Urinary bladder (tissue), 3 donors: ENCODE measurements at regions not wholly inside any gene's neighbourhood (a gene's known extent, or its start where the extent isn't known, plus 50 kb on each side); places are given as distances from the start of the nearest gene placed in this dataset.
"Not testable (repeated sequence)": the region's sequence is repeated elsewhere in the genome, so short reads cannot be mapped to it uniquely, and the experiment has no call there.

Experiments used
- DNase-seq: peaks from one replicate; pipeline ENCODE4 v3.0.0-alpha.2; 2015; ENCODE audit errors: extremely low spot score
- H3K27ac ChIP-seq: one replicate; pipeline ENCODE4 v1.5.1; 2013; ENCODE audit warnings: low read depth, mild to moderate bottlenecking, moderate library complexity
- H3K36me3 ChIP-seq: one replicate; pipeline ENCODE4 v1.6.1; 2013; ENCODE audit warnings: mild to moderate bottlenecking, moderate library complexity; ENCODE audit not compliant: insufficient read depth
- H3K4me1 ChIP-seq: one replicate; pipeline ENCODE4 v1.6.1; 2013; ENCODE audit warnings: mild to moderate bottlenecking, moderate library complexity; ENCODE audit not compliant: insufficient read depth
- H3K4me3 ChIP-seq: one replicate; pipeline ENCODE4 v1.5.1; 2013; ENCODE audit warnings: low read depth, low read length
- WGBS: extraction: QIAGEN DNeasy Blood & Tissue Kit; methylation state at CpG from one replicate; pipeline ENCODE4 v1.1.7; 2013; 5-methylcytosine and 5-hydroxymethylcytosine counted together
- donor health status: healthy with polysubstance abuse.
- donor health status: healthy.

DNA sequence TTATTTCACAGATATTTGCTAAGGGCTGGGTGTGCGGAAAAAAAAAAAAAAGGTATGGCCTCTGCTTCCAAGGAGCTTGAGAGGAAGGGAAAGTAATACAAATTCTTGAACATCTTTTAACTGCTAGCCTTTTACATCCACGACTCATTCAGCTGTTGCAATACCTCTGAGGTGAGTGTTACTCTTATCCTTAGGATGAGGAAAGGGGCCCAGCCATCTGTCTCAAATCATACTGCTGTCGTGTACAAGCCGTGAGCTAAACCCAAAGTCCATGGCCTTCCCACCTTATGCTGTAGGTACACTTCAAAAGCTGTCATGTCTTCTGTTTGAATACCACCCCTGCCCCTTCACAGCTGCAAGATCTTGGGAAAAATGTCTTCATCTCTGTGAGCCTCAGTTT is 146.8 kb downstream of the KCNRG start:
- no peaks in the 10 kb centered on the region for H3K36me3 ChIP-seq
- H3K4me1 ChIP-seq = no peaks in the 10 kb centered on the region
- WGBS = 79% methylated on average over 4 of the region's 4 CpGs
- no peak overlapping the region for H3K4me3 ChIP-seq
- DNase-seq = no peak
- H3K27ac ChIP-seq = no peak overlapping the region

DNA sequence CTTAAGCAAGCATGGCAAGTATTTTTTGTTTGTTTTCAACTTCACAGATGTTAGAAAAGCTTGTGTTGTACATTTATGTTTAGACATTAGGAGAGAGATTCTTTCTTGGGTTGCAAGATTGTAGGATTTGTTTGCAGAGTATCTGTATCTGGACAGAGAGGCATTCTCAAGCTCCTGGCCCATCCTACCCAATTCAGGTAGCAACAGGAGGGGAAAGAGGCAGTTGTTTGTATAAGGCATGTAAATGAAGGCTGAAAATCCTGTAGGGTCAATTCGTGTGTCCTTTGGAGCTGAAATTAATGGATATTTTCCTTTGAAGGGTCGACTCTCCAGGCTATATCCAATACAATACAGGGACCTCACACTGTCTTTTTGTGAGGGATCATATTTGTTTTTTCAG is 147.3 kb downstream of the KCNRG start:
- Histone ChIP-seq H3K4me1 (no peaks in the 10 kb centered on the region), H3K36me3 (no peaks in the 10 kb centered on the region), H3K27ac (no peak overlapping the region), H3K4me3 (no peak overlapping the region)
- no peak for DNase-seq
- 55% methylated on average over 2 of the region's 2 CpGs for WGBS

DNA sequence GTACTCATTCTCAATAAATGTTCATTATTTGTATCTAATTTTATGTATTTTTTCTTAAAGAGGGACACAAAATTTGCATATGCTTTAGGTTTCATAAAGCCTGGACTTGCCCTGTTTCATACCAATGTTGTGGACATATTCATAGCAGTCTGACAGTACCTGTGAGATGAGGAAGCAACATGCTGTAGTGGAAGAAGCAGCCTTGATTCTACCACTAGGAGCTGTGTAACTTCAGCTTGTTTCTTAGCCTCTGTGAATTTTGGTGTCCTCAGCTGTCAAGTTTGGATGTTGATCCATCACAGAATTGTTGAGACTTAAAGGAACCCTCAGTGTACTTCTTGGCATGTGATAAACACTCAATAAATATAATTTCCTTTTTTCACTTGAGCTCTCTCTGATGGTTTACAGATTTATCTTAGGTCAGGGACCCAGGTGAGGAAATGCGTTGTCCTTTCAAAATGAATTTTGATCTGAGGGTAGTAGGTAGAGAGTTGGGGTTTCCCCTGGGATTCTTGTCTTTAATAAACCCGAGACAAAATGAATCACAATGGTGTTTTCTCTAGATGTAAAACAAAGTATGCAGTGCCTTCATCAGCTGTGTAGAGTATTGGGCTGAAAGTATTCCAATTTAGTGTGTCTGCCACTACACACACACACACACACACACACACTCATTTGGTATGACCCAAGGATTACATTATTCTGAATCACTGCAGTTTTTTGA is 152.1 kb downstream of the KCNRG start:
- DNase-seq = no peak
- H3K4me3 ChIP-seq = no peak overlapping the region
- WGBS = 85% methylated on average over 2 of the region's 2 CpGs
- no peaks in the 10 kb centered on the region for H3K4me1 ChIP-seq
- no peaks in the 10 kb centered on the region for H3K36me3 ChIP-seq
- no peak overlapping the region for H3K27ac ChIP-seq

GRCh38 chr13:50167967-50168366 is 152.7 kb downstream of the KCNRG start:
- Histone ChIP-seq H3K4me3 (no peak overlapping the region), H3K36me3 (no peaks in the 10 kb centered on the region), H3K27ac (no peak overlapping the region), H3K4me1 (no peaks in the 10 kb centered on the region)
- 92% methylated on average over 4 of the region's 4 CpGs for WGBS
- no peak for DNase-seq

GRCh38 chr13:50168786-50169185 is 153.5 kb downstream of the KCNRG start:
- H3K36me3 ChIP-seq = no peaks in the 10 kb centered on the region
- 80% methylated on average over 2 of the region's 2 CpGs for WGBS
- no peak overlapping the region for H3K4me3 ChIP-seq
- DNase-seq = no peak
- H3K27ac ChIP-seq = no peak overlapping the region
- no peaks in the 10 kb centered on the region for H3K4me1 ChIP-seq

DNA sequence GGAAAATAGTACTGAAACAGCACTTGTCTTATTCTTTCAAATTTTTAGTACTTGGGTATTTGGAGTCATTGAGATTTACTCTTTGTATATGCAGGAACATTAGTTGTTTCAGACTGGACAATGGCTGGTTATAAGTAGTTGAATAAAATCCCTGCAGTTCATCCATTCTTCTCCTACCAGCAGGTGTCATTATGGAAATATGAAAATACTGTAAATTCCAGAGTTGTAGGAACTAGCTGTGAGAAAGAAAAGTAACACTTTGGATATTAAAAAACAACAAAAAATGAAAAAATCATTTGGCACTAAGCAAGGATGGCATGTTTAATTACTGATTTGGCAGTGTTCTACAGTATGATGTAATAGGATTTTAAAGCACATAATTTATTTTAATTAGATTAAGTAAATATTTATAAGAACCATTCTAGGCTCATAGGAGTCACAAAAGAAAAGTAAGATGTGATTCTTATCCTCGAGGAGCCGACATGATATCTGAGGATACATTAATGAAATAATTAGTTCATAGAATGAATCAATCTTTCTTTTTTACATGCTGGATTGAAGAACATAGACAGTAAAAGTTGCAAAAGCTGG is 155.3 kb downstream of the KCNRG start:
- Histone ChIP-seq H3K4me1 (no peaks in the 10 kb centered on the region), H3K4me3 (no peak overlapping the region), H3K27ac (no peak overlapping the region), H3K36me3 (no peaks in the 10 kb centered on the region)
- WGBS = 36% methylated on average over 2 of the region's 2 CpGs
- no peak for DNase-seq

DNA sequence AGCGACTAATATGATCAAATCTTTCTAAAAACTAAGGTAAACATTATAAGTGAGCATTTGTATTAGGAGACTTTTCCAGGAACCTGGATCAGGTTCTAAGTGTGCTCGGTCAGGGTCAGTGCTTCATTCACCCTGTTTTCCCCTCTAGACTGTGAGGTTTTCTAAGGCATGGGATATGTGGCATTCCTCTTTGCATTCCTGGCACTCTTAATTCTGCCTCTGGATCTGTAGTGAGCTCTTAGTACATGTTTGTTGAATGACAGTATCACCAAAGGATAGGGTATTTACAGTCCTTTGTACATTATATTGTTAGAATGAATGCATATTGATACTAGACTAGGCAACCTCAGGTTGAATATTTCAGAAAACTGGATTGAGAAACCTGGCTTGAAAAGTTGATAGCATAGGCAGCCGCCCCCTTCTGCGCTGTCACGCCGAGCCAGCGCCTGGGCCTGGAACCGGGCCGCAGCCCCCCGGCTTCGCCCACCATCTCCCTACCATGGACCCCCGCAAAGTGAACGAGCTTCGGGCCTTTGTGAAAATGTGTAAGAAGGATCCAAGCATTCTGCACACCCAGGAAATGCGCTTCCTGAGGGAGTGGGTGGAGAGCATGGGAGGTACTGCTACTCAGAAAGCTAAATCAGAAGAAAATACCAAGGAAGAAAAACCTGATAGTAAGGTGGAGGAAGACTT is 156.5 kb downstream of the KCNRG start:
- 98% methylated on average over 15 of the region's 15 CpGs for WGBS

DNA sequence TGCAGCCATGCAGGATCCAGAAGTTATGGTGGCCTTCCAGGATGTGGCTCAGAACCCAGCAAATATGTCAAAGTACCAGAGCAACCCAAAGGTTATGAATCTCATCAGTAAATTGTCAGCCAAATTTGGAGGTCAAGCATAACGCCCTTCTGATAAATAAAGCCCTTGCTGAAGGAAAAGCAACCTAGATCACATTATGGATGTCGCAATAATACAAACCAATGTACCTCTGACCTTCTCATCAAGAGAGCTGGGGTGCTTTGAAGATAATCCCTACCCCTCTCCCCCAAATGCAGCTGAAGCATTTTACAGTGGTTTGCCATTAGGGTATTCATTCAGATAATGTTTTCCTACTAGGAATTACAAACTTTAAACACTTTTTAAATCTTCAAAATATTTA is 157.8 kb downstream of the KCNRG start:
- H3K36me3 ChIP-seq, H3K4me1 ChIP-seq, DNase-seq, H3K4me3 ChIP-seq, H3K27ac ChIP-seq: not testable (repeated sequence)
- 97% methylated on average over 2 of the region's 2 CpGs for WGBS

More for the DNA sequence above, 156.5 kb downstream of the KCNRG start:
- Histone ChIP-seq H3K4me3 (no peak overlapping the region), H3K4me1 (no peaks in the 10 kb centered on the region), H3K36me3 (no peaks in the 10 kb centered on the region), H3K27ac (no peak overlapping the region)
- DNase-seq = no peak

- no peak overlapping the region for H3K4me3 ChIP-seq
- no peaks in the 10 kb centered on the region for H3K36me3 ChIP-seq
- H3K27ac ChIP-seq = no peak overlapping the region
- WGBS = 94% methylated on average over 1 of the region's 1 CpG
- no peak for DNase-seq
- no peaks in the 10 kb centered on the region for H3K4me1 ChIP-seq
Measured at GRCh38 chr13:50174630-50175029, 159.4 kb downstream of the KCNRG start.

DNA sequence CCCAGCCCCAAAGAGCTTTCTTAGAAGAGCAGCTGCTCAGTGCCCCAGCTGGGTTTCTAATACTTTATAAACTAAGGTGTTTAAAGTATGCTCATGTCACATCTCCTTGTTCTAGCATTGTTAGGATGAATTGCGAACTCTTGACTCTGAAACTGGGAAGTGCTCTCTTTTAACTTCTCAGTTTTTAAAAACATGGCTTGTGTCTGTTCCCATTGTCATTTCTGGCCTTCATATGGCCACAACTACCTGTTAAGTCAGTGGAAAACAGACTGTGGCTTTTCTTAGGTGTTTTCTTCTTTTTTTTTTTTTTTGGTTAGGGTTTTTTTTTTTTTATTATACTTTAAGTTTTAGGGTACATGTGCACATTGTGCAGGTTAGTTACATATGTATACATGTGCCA is 164.7 kb downstream of the KCNRG start:
- DNase-seq = no peak
- H3K4me3 ChIP-seq = no peak overlapping the region
- H3K27ac ChIP-seq = no peak overlapping the region
- WGBS = 95% methylated on average over 1 of the region's 1 CpG
- no peaks in the 10 kb centered on the region for H3K4me1 ChIP-seq
- no peaks in the 10 kb centered on the region for H3K36me3 ChIP-seq

DNA sequence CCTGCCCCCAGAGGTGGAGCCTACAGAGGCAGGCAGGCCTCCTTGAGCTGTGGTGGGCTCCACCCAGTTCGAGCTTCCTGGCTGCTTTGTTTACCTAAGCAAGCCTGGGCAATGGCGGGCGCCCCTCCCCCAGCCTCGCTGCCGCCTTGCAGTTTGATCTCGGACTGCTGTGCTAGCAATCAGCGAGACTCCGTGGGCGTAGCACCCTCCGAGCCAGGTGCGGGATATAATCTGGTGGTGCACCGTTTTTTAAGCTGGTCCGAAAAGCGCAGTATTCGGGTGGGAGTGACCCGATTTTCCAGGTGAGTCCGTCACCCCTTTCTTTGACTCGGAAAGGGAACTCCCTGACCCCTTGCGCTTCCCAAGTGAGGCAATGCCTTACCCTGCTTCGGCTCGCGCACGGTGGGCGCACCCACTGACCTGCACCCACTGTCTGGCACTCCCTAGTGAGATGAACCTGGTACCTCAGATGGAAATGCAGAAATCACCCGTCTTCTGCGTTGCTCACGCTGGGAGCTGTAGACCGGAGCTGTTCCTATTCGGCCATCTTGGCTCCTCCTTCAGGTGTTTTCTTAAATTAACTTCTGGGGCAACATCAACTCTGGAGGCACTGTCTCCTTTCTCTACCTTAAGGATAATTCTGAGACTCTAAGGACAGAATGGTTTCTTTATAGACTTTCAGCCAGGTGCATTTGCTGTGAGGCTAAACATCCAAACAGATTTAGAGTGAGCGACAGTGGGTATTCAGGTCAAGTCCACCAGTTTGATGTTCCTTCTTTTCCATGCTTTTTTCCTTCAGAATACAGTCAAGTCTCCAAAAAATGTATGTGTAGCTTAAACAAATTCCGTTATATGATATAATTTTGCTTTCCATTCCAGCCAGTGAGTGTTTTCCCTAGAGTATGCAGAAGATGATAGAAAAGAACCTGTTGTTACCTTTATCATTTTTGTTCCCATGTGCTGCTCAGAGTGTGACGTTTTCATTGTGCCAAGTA is 170.8 kb downstream of the KCNRG start:
- H3K27ac ChIP-seq, H3K4me1 ChIP-seq, H3K4me3 ChIP-seq, H3K36me3 ChIP-seq, DNase-seq: not testable (repeated sequence)
- WGBS = 88% methylated on average over 29 of the region's 32 CpGs

DNA sequence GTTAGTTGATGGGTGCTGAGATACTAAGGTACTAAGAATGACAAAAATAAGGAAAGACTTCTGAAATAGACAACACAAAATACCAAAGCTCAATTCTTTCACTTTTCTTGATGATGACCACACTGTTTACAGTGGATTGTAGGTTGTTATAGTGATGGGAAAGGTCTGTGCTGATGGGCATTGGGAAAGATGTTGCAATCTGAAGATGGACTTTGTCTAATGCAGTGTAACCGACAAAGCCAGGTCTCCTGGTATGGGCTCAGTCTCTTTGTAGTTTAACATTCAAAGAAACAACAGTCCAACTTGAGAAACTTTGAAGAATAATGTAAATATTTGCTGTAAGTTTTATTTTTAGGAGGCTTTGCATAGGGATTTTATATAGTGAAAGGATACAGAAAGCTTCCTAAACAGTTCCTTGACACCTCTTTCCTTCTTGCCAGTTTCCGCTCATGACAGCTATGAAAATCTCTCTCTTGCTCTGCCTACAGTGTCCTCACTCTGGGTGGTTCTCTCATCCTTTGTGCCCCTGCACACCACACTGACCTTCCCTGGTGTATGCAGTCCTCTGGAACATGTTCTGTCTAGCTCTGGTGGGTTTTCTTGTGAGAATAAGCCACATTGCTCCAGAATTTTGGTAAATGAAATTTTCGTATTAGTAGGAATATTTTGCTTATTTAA is 172.2 kb downstream of the KCNRG start:
- no peaks in the 10 kb centered on the region for H3K36me3 ChIP-seq
- H3K4me1 ChIP-seq = no peaks in the 10 kb centered on the region
- H3K4me3 ChIP-seq = no peak overlapping the region
- WGBS = 82% methylated on average over 3 of the region's 3 CpGs
- no peak overlapping the region for H3K27ac ChIP-seq
- DNase-seq = no peak

GRCh38 chr13:50188696-50189095 is 173.5 kb downstream of the KCNRG start:
- 92% methylated on average over 1 of the region's 1 CpG for WGBS
- H3K27ac ChIP-seq = no peak overlapping the region
- H3K36me3 ChIP-seq = no peaks in the 10 kb centered on the region
- DNase-seq = no peak
- H3K4me3 ChIP-seq = no peak overlapping the region
- H3K4me1 ChIP-seq = no peaks in the 10 kb centered on the region
